ENCODE measurements at regions not wholly inside any gene's neighbourhood (a gene's known extent, or its start where the extent isn't known, plus 50 kb on each side); places are given as distances from the start of the nearest gene placed in this dataset.

DNA sequence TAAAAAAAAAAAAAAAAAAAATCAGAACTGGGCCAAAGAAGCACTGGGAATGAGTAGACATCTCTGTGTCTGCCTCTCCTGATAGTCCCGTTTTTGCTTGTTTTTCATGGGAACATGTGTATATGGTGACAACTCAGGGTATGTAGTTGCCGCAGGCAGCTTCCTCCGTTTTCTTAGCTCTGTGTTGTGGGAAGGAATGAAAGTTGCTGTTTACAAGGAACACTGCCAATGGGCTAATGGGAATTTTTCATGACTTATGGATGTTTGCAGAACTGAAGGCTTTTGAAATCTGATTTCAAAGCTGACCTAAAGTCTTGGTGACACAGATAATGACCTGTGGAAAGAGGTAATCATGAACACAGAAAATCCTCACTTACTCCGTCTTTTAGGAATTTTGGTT is 146.4 kb upstream of the BTG1 start:
- no peak for TF ChIP-seq EZH2 (IDR thresholded peaks at IDR 0.05; ENCODE audit: low read depth)
- TF ChIP-seq, protein P1, sequence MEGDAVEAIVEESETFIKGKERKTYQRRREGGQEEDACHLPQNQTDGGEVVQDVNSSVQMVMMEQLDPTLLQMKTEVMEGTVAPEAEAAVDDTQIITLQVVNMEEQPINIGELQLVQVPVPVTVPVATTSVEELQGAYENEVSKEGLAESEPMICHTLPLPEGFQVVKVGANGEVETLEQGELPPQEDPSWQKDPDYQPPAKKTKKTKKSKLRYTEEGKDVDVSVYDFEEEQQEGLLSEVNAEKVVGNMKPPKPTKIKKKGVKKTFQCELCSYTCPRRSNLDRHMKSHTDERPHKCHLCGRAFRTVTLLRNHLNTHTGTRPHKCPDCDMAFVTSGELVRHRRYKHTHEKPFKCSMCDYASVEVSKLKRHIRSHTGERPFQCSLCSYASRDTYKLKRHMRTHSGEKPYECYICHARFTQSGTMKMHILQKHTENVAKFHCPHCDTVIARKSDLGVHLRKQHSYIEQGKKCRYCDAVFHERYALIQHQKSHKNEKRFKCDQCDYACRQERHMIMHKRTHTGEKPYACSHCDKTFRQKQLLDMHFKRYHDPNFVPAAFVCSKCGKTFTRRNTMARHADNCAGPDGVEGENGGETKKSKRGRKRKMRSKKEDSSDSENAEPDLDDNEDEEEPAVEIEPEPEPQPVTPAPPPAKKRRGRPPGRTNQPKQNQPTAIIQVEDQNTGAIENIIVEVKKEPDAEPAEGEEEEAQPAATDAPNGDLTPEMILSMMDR (conservative IDR thresholded peaks at IDR 0.05) = no peak
